ENCODE measurements at regions not wholly inside any gene's neighbourhood (a gene's known extent, or its start where the extent isn't known, plus 50 kb on each side); places are given as distances from the start of the nearest gene placed in this dataset.
"Not testable (repeated sequence)": the region's sequence is repeated elsewhere in the genome, so short reads cannot be mapped to it uniquely, and the experiment has no call there.

DNA sequence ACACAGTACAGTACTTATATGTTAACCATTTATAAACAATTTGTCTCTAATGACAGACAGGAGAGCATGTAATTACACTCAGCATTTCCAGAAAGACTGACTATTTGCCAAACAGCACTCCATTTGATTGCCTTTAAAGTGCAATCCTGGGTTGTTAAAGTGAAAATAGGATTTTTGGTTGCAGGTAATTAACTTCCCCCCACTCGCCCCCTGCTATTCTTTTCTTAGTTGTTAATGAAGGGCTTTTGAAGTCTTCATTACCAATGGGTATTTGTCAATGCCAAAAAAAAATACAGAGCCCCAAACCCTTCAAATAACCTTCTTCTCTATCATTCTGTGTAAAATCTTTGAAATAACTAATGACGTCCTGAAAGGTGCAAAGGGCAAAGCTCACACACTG, 825.6 kb downstream of the STPG2 start:
- DNase-seq (ENCODE audit: low spot score) = no peak
- TF ChIP-seq, protein P1, sequence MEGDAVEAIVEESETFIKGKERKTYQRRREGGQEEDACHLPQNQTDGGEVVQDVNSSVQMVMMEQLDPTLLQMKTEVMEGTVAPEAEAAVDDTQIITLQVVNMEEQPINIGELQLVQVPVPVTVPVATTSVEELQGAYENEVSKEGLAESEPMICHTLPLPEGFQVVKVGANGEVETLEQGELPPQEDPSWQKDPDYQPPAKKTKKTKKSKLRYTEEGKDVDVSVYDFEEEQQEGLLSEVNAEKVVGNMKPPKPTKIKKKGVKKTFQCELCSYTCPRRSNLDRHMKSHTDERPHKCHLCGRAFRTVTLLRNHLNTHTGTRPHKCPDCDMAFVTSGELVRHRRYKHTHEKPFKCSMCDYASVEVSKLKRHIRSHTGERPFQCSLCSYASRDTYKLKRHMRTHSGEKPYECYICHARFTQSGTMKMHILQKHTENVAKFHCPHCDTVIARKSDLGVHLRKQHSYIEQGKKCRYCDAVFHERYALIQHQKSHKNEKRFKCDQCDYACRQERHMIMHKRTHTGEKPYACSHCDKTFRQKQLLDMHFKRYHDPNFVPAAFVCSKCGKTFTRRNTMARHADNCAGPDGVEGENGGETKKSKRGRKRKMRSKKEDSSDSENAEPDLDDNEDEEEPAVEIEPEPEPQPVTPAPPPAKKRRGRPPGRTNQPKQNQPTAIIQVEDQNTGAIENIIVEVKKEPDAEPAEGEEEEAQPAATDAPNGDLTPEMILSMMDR (IDR thresholded peaks at IDR 0.05) = no peak
- no peak for ATAC-seq (ENCODE audit: low FRiP score)

DNA sequence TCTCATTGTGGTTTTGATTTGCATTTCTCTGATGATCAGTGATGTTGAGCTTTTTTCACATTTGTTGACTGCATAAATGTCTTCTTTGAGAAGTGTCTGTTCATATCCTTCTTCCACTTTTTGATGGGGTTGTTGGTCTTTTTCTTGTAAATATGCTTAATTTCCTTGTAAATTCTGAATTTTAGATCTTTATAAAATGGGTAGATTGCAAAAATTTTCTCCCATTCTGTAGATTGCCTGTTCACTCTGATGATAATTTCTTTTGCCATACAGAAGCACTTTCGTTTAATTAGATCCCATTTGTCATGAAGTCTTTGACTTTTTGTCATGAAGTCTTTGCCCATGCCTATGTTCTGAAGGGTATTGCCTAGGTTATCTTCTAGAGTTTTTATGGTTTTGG, 817.5 kb downstream of the STPG2 start:
- ATAC-seq (ENCODE audit: low FRiP score); DNase-seq (ENCODE audit: low spot score): not testable (repeated sequence)

DNA sequence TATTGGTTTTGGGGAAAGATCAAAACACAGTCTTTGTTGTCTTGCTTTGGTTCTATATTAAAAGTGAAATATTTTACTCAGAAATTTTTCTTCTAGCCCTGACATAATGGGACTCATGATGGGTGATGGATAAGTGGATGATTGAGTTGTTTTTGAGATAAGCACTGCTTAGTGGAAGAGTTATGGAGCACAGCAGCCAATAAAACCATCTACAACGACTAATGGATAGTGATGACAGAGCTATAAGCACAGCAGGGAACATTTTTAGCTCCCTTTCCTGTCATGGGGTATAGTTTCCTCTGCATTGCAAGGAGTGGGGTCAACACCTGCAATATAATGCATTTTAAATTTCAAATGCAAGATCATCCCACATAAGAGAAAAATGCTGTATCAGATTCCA, 812.4 kb downstream of the STPG2 start:
- no peak for ATAC-seq (ENCODE audit: low FRiP score)
- DNase-seq (ENCODE audit: low spot score) = no peak
- TF ChIP-seq, protein P1 (IDR thresholded peaks at IDR 0.05) = no peak

DNA sequence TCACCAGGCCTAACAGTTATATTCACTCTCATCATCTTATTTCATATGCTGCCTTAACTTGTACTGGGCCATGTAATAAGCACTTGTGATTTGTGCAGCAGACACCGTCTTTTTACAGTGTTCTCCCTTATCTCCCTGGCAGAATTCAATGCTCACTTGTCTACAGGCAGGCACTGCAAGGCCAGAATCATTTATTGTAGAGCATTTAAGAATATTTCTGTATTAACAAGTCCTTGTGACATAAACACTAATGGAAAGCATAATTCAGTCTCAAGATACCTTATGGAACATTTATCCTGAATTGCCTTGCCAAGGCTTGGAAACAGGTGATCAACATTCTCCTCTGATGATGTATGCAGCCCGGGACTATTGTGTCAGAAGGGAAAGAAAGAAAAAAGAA, 808.9 kb downstream of the STPG2 start:
- TF ChIP-seq, protein P1 (IDR thresholded peaks at IDR 0.05) = no peak
- DNase-seq (ENCODE audit: low spot score) (no peak), ATAC-seq (ENCODE audit: low FRiP score) (no peak)

DNA sequence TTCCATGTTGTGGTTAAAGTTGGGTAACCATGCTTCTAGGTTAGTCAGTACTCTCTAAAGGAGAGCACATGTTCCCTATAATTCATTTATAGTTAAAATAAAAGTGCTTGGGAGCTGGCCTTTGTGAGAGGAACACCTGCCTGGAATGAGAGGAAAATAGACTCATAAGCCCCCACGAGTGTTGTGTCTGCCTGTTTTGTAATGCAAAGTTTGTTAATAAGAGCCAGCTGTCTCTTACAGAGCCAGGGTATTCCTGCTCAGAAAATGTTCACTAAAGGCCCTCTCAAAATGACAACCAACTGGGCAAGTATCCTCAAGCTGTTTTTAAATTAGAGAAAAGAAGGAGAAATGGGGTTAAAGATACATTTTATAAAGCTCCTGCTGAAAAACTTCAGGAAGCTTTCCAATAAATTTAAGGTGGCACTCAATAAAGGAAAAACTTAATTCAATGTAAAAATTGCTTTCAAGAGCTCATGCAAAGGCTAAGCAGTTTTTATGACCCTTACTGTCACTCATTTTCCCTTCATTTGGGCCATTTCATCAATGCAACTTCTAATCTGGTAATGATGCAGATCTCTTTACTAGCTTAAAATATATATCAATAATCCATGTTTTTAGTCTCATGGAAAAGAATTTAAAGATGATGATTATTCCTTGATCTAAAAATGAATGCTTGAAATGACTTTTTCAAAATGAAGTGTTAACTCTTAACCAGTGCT, 793.6 kb downstream of the STPG2 start:
- ATAC-seq (ENCODE audit: low FRiP score) = no peak
- no peak for DNase-seq (ENCODE audit: low spot score)
- TF ChIP-seq, protein P1 (IDR thresholded peaks at IDR 0.05) = no peak

DNA sequence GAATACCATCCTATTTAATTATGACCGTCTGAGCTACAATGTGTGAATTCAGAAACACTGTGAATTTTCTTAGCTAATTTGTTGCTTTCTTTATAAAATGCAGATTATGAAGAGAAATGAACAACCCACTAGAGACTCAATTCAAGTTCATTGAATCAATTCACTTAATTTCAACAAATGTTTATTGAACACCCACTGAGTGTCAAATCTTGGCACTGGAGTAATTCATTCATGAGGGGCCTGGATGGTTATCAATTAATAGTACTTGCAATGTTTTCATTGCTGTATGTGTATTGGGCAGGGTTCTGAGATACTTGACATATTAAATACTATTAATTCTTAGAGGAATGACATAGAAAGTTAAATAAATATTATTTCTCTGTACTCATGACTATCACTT, 789.4 kb downstream of the STPG2 start:
- TF ChIP-seq, protein P1 (IDR thresholded peaks at IDR 0.05) = no peak
- ATAC-seq (ENCODE audit: low FRiP score) = no peak
- no peak for DNase-seq (ENCODE audit: low spot score)

DNA sequence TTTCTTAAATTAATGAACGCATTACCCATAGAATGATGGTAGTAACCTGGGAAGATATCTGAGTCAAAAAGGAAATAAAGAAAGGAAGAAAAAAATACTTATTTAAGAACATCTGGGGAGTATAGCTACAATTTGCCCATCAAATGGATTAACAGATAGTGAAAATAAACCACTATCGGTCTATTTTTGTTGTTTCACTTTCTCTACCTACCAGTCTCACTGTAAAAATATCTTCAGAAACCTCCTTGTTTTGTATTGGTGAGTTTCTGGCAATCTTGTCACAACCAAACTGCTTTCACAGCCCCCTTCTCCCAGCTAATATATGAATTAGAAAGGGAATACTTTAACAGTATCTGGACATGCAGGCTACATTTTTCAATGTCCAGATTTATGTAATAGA, 783.5 kb downstream of the STPG2 start:
- no peak for DNase-seq (ENCODE audit: low spot score)
- TF ChIP-seq, protein P1 (IDR thresholded peaks at IDR 0.05) = no peak
- ATAC-seq (ENCODE audit: low FRiP score) = no peak

Measured in omental fat pad (tissue), 3 donors.